Hepatocyte (in vitro differentiated cells): ENCODE measurements at regions not wholly inside any gene's neighbourhood (a gene's known extent, or its start where the extent isn't known, plus 50 kb on each side); places are given as distances from the start of the nearest gene placed in this dataset. TPM values are rescaled to one million over a fixed set of nuclear protein-coding genes. Genes with fewer than 3 reads are reported as not detected.

Experiments used
- DNase-seq: peaks from one replicate; pipeline ENCODE4 v3.0.0-alpha.2; 2016; ENCODE audit warnings: low spot score
- H2AFZ ChIP-seq: fragments of 200-600 bp; sonication (generic); 2 replicates; pipeline ENCODE4 v1.6.0; 2016; ENCODE audit warnings: antibody characterized with exemption, mild to moderate bottlenecking
- H3K27ac ChIP-seq: fragments of 200-600 bp; sonication (generic); 2 replicates; pipeline ENCODE4 v1.5.1; 2016; ENCODE audit warnings: mild to moderate bottlenecking
- H3K27me3 ChIP-seq: fragments of 200-600 bp; sonication (generic); 2 replicates; pipeline ENCODE4 v1.6.1; 2016
- H3K36me3 ChIP-seq: fragments of 200-600 bp; sonication (generic); replicated peaks from 2 replicates; pipeline ENCODE4 v1.5.1; 2016; ENCODE audit warnings: low read depth; ENCODE audit not compliant: insufficient read depth
- H3K4me1 ChIP-seq: fragments of 200-600 bp; sonication (generic); 2 replicates; pipeline ENCODE4 v1.5.1; 2016; ENCODE audit warnings: mild to moderate bottlenecking, moderate library complexity; ENCODE audit not compliant: insufficient read depth
- H3K4me2 ChIP-seq: fragments of 200-600 bp; sonication (generic); 2 replicates; pipeline ENCODE4 v1.6.0; 2016
- H3K4me3 ChIP-seq: fragments of 200-600 bp; sonication (generic); 2 replicates; pipeline ENCODE4 v1.5.1; 2016; ENCODE audit warnings: mild to moderate bottlenecking
- H3K79me2 ChIP-seq: fragments of 200-600 bp; sonication (generic); 2 replicates; pipeline ENCODE4 v1.6.0; 2017; ENCODE audit warnings: mild to moderate bottlenecking
- H3K9me2 ChIP-seq: fragments of 200-600 bp; sonication (generic); replicated peaks from 2 replicates; pipeline ENCODE4 v1.6.0; 2017; ENCODE audit warnings: mild to moderate bottlenecking; ENCODE audit not compliant: insufficient read depth
- H3K9me3 ChIP-seq: fragments of 200-600 bp; sonication (generic); 2 replicates; pipeline ENCODE4 v1.5.1; 2016; ENCODE audit warnings: low read depth, mild to moderate bottlenecking
- H4K20me1 ChIP-seq: fragments of 200-600 bp; sonication (generic); 2 replicates; pipeline ENCODE4 v1.6.0; 2016; ENCODE audit warnings: mild to moderate bottlenecking; ENCODE audit not compliant: insufficient read depth, poor library complexity, severe bottlenecking
- EZH2 ChIP-seq: fragments of 200-600 bp; sonication (generic); IDR thresholded peaks from 2 replicates; pipeline ENCODE4 v1.6.1; 2016; ENCODE audit warnings: antibody characterized with exemption, mild to moderate bottlenecking, borderline replicate concordance
- EZH2phosphoT487 ChIP-seq: fragments of 200-600 bp; sonication (generic); IDR thresholded peaks from one replicate; pipeline ENCODE4 v1.6.1; 2018; ENCODE audit warnings: antibody characterized with exemption, mild to moderate bottlenecking, low read depth, moderate library complexity; ENCODE audit not compliant: unreplicated experiment, severe bottlenecking
- WGBS: methylation state at CpG from one replicate; pipeline ENCODE4 v1.1.6; 2016; ENCODE audit warnings: low lambda C conversion rate; ENCODE audit errors: missing lambda C conversion rate; 5-methylcytosine and 5-hydroxymethylcytosine counted together
- small RNA-seq: library from RNA; depleted of rRNA; stranded (forward); fragments of <200 nt; gene quantifications from one replicate; pipeline ENCODE3, GENCODE V24; 2014
- TF ChIP-seq, protein P1 (sequence below): fragments of 200-600 bp; sonication (generic); IDR thresholded peaks from 2 replicates; pipeline ENCODE4 v1.5.1; 2016; ENCODE audit warnings: antibody characterized with exemption, mild to moderate bottlenecking; ENCODE audit not compliant: poor library complexity

DNA sequence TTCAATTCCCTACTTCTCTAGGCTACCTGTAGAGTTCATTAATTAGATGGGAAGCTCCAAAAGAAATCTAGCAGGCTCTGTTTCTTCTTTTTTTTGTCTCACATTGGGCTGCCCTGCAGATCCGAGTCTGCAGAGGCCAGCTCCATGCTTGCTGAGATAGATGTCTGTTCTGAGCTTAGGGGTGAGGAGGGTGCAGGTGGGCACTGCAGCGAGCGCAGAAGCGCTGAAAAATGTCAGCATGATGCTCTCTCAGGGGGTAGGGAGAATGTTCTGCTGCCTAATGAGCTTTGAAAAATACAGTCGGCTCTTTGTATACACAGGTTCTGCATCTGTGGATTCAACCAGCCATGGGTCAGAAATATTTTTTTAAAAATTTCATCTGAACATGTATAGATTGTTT lies 56.8 kb upstream of the KCNA3 start:
- Histone ChIP-seq H2AFZ (no peak overlapping the region), H3K36me3 (no peaks in the 10 kb centered on the region), H4K20me1 (no peaks in the 10 kb centered on the region), H3K27ac (no peak overlapping the region), H3K4me3 (no peak overlapping the region), H3K27me3 (peaks cover 5% of the 10 kb centered on the region), H3K9me3 (no peaks in the 10 kb centered on the region), H3K79me2 (no peaks in the 10 kb centered on the region), H3K4me2 (no peak overlapping the region), H3K9me2 (no peaks in the 10 kb centered on the region), H3K4me1 (no peaks in the 10 kb centered on the region)
- no peak for DNase-seq
- TF ChIP-seq EZH2 (no peak), EZH2phosphoT487 (no peak)
- WGBS: 85% methylated on average over 5 of the region's 5 CpGs

DNA sequence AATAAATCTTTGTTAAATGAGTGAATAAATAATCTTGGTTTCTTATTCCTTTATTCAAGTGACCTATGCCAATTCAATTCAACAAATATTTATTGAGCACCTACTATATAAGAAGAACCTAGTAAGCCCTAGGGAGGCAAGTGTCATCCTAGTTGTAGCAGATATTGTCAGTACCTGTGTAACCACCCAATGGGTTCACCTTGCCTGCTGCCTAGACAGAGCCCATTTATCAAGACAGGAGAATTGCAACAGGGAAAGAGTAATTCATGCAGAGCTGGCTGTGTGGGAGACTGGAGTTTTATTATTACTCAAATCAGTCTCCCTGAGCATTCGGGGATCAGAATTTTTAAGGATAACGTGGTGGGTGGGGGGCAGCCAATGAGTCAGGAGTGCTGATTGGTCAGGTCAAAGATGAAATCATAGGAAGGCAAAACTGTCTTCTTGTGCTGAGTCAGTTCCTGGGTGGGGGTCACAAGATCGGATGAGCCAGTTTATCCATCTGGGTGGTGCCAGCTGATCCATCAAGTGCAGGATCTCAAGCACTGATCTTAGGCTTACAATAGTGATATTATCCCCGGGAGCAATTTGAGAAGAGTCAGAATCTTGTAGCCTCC lies 53.8 kb upstream of the KCNA3 start:
- no peak for DNase-seq
- Histone ChIP-seq H3K27ac (no peak overlapping the region), H3K79me2 (no peaks in the 10 kb centered on the region), H3K9me3 (no peaks in the 10 kb centered on the region), H2AFZ (no peak overlapping the region), H3K4me2 (no peak overlapping the region), H3K27me3 (peaks cover 5% of the 10 kb centered on the region), H3K4me1 (no peaks in the 10 kb centered on the region), H3K36me3 (no peaks in the 10 kb centered on the region), H3K9me2 (no peaks in the 10 kb centered on the region), H4K20me1 (no peaks in the 10 kb centered on the region), H3K4me3 (no peak overlapping the region)
- TF ChIP-seq, protein P1, sequence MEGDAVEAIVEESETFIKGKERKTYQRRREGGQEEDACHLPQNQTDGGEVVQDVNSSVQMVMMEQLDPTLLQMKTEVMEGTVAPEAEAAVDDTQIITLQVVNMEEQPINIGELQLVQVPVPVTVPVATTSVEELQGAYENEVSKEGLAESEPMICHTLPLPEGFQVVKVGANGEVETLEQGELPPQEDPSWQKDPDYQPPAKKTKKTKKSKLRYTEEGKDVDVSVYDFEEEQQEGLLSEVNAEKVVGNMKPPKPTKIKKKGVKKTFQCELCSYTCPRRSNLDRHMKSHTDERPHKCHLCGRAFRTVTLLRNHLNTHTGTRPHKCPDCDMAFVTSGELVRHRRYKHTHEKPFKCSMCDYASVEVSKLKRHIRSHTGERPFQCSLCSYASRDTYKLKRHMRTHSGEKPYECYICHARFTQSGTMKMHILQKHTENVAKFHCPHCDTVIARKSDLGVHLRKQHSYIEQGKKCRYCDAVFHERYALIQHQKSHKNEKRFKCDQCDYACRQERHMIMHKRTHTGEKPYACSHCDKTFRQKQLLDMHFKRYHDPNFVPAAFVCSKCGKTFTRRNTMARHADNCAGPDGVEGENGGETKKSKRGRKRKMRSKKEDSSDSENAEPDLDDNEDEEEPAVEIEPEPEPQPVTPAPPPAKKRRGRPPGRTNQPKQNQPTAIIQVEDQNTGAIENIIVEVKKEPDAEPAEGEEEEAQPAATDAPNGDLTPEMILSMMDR: no peak
- TF ChIP-seq EZH2 (no peak), EZH2phosphoT487 (no peak)
- 79% methylated on average over 4 of the region's 4 CpGs for WGBS

DNA sequence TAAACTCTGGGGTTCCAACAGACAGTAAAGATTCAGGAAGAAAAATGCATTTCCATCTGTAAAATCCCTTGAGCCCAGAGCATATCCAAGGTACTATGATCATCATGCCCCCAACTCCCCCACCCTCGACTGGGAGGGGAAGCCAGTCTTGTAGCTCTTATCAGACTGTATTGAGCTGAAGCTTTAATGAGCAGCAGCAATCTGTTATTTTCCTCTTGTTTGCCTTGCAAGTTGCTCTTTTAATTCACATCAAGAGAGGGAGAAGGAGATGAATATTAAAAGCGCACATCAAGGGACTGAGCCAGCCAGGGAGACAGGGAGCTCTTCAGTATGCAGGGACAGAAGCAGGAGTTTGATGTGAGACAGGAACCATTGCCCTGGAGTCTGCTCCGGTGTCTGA lies 52.5 kb upstream of the KCNA3 start:
- no peaks in the 10 kb centered on the region for H3K9me3 ChIP-seq
- no peak overlapping the region for H3K4me3 ChIP-seq
- H3K4me2 ChIP-seq: no peak overlapping the region
- H4K20me1 ChIP-seq: no peaks in the 10 kb centered on the region
- peaks cover 5% of the 10 kb centered on the region for H3K27me3 ChIP-seq
- H3K79me2 ChIP-seq: no peaks in the 10 kb centered on the region
- H3K4me1 ChIP-seq: no peaks in the 10 kb centered on the region
- H2AFZ ChIP-seq: no peak overlapping the region
- 56% methylated on average over 3 of the region's 3 CpGs for WGBS
- H3K27ac ChIP-seq: no peak overlapping the region
- no peaks in the 10 kb centered on the region for H3K36me3 ChIP-seq
- DNase-seq: no peak
- TF ChIP-seq, protein P1: no peak
- TF ChIP-seq EZH2 (no peak), EZH2phosphoT487 (no peak)
- no peaks in the 10 kb centered on the region for H3K9me2 ChIP-seq

DNA sequence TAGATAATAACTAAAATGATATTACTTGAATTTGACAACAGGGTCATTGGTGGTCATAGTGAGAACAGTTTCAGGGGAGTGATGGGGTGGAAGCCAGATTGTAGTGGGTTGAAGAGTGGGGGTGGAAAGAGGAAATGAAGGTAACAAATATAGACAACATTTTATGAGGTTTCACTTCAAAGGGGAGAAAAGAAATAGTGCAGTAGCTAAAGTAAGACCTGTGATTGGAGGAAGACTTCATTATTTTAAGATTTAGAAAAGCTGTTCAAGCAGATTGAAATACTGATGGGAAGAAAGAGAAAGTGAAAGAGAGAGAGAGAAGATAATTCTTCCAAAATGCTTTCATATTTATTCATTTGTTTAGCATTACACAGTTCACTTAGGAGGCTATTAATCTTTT lies 52.0 kb upstream of the KCNA3 start:
- Histone ChIP-seq H3K9me3 (no peaks in the 10 kb centered on the region), H3K27ac (no peak overlapping the region), H3K4me3 (no peak overlapping the region), H3K27me3 (peaks cover 5% of the 10 kb centered on the region), H3K4me1 (no peaks in the 10 kb centered on the region), H2AFZ (no peak overlapping the region), H3K9me2 (no peaks in the 10 kb centered on the region), H3K4me2 (no peak overlapping the region), H3K36me3 (no peaks in the 10 kb centered on the region), H4K20me1 (no peaks in the 10 kb centered on the region), H3K79me2 (no peaks in the 10 kb centered on the region)
- no peak for DNase-seq
- TF ChIP-seq, protein P1: no peak
- no peak for TF ChIP-seq EZH2phosphoT487
- TF ChIP-seq EZH2: no peak

Small RNAs in the stretch of these regions (small RNA-seq; reads per million reads assigned to genes)
- gene RF00019: not detected
